Body of pancreas (tissue), 4 donors: ENCODE measurements at regions not wholly inside any gene's neighbourhood (a gene's known extent, or its start where the extent isn't known, plus 50 kb on each side); places are given as distances from the start of the nearest gene placed in this dataset.

Experiments used
- ATAC-seq: fragments of 150-250 bp; one replicate; pipeline ENCODE4 v1.9.1; 2016
- DNase-seq, 4 donors: peaks; one replicate each; pipeline ENCODE4 v3.0.0-alpha.2; 2019
- H3K27ac ChIP-seq, 4 donors: fragments of 200-600 bp; sonication (generic); 1 replicate in 3 of 4; 2 replicates in 1 of 4; pipeline versions ENCODE4 v1.5.1 to v1.6.1; 2016 to 2019; ENCODE audit warnings: mild to moderate bottlenecking in 1 of 4, mixed read lengths in 1 of 4, moderate library complexity in 1 of 4
- H3K27me3 ChIP-seq, 2 donors: fragments of 200-600 bp; sonication (generic); one replicate each; pipeline ENCODE4 v1.6.0; 2016; ENCODE audit warnings: mild to moderate bottlenecking in 1 of 2
- H3K36me3 ChIP-seq, 2 donors: fragments of 200-600 bp; sonication (generic); replicated peaks in 1 of 2; 2 replicates each; pipeline ENCODE4 v1.5.1; 2016; ENCODE audit warnings: low read depth in 2 of 2; ENCODE audit not compliant: insufficient read depth in 1 of 2
- H3K4me1 ChIP-seq: fragments of 200-600 bp; sonication (generic); one replicate; pipeline ENCODE4 v1.6.0; 2016
- H3K4me3 ChIP-seq, 2 donors: fragments of 200-600 bp; sonication (generic); 1 replicate in 1 of 2; 2 replicates in 1 of 2; pipeline ENCODE4 v1.5.1; 2016 to 2019
- H3K9me3 ChIP-seq, 3 donors: fragments of 200-600 bp; sonication (generic); 1 replicate in 2 of 3; 2 replicates in 1 of 3; pipeline ENCODE4 v1.5.1; 2016
- CTCF ChIP-seq, 7 experiments: fragments of 450-650 bp in 4 of 7; fragments of 200-600 bp in 3 of 7; sonication (generic) in 3 of 7; IDR thresholded peaks; one replicate each; pipeline ENCODE4 v1.5.1; 2016 to 2019; ENCODE audit warnings: antibody characterized with exemption in 7 of 7
- POLR2A ChIP-seq, 3 donors: fragments of 450-650 bp; IDR thresholded peaks; one replicate each; pipeline ENCODE4 v1.6.1; 2016; ENCODE audit warnings: antibody characterized with exemption in 3 of 3, mild to moderate bottlenecking in 2 of 3
- WGBS, 2 donors: methylation state at CpG; one replicate each; pipeline ENCODE4 v1.1.5; 2017; 5-methylcytosine and 5-hydroxymethylcytosine counted together
- intact Hi-C: fragments of 100-400 bp; cut with DNase I; formaldehyde crosslinking; loops from one replicate; pipeline ENCODE4 v1.15.1; 2023

GRCh38 chr3:193124861-193125260 lies 116.2 kb upstream of the PLAAT1 start:
- no peaks in the 10 kb centered on the region for H3K9me3 ChIP-seq
- 63 to 74% methylated on average over 9 of the region's 9 CpGs for WGBS, 2 donors
- H3K27me3 ChIP-seq, result no peaks in the 10 kb centered on the region
- H3K4me1 ChIP-seq, result no peaks in the 10 kb centered on the region
- H3K27ac ChIP-seq, result no peak overlapping the region
- intact Hi-C loops, result no loop called here
- no peaks in the 10 kb centered on the region for H3K36me3 ChIP-seq
- H3K4me3 ChIP-seq, result no peak overlapping the region
- no peak for TF ChIP-seq POLR2A (IDR thresholded peaks at IDR 0.05)
- no peak for TF ChIP-seq CTCF (IDR thresholded peaks at IDR 0.05)
- DNase-seq (no peak), ATAC-seq (no peak)

GRCh38 chr3:193129607-193130006 lies 111.4 kb upstream of the PLAAT1 start:
- H3K27me3 ChIP-seq, result no peaks in the 10 kb centered on the region
- ATAC-seq (no peak), DNase-seq (no peak)
- TF ChIP-seq CTCF (IDR thresholded peaks at IDR 0.05), result peak in 2 of 7 experiments; percentile 4 to 15
- TF ChIP-seq POLR2A (IDR thresholded peaks at IDR 0.05), result no peak
- H3K36me3 ChIP-seq, result no peaks in the 10 kb centered on the region
- H3K27ac ChIP-seq, result no peak overlapping the region
- H3K4me1 ChIP-seq, result no peaks in the 10 kb centered on the region
- H3K4me3 ChIP-seq, result no peak overlapping the region
- no peaks in the 10 kb centered on the region for H3K9me3 ChIP-seq
- intact Hi-C loops, result no loop called here
- 51 to 57% methylated on average over 4 of the region's 4 CpGs for WGBS, 2 donors

- no peak overlapping the region for H3K4me3 ChIP-seq
- ATAC-seq, result no peak
- H3K9me3 ChIP-seq, result no peaks in the 10 kb centered on the region
- intact Hi-C loops, result no loop called here
- H3K36me3 ChIP-seq, result no peaks in the 10 kb centered on the region
- no peak for TF ChIP-seq CTCF (IDR thresholded peaks at IDR 0.05)
- 76 to 87% methylated on average over 4 of the region's 4 CpGs for WGBS, 2 donors
- no peak for DNase-seq
- H3K4me1 ChIP-seq, result no peaks in the 10 kb centered on the region
- no peak overlapping the region for H3K27ac ChIP-seq
- no peaks in the 10 kb centered on the region for H3K27me3 ChIP-seq
Observed at GRCh38 chr3:193130576-193130975, 110.4 kb upstream of the PLAAT1 start.

- Histone ChIP-seq H3K27ac (no peak overlapping the region), H3K27me3 (no peaks in the 10 kb centered on the region), H3K4me3 (no peak overlapping the region), H3K4me1 (no peaks in the 10 kb centered on the region), H3K9me3 (no peaks in the 10 kb centered on the region), H3K36me3 (no peaks in the 10 kb centered on the region)
- intact Hi-C loops, result no loop called here
- DNase-seq, result no peak
- 46 to 56% methylated on average over 2 of the region's 2 CpGs for WGBS, 2 donors
- TF ChIP-seq POLR2A (IDR thresholded peaks at IDR 0.05) (no peak), CTCF (IDR thresholded peaks at IDR 0.05) (no peak)
- no peak for ATAC-seq
Observed at GRCh38 chr3:193132241-193132640, 108.8 kb upstream of the PLAAT1 start.

GRCh38 chr3:193132964-193133363 lies 108.1 kb upstream of the PLAAT1 start:
- intact Hi-C loops, result no loop called here
- no peaks in the 10 kb centered on the region for H3K27me3 ChIP-seq
- no peak overlapping the region for H3K27ac ChIP-seq
- 60 to 74% methylated on average over 4 of the region's 4 CpGs for WGBS, 2 donors
- H3K36me3 ChIP-seq, result no peaks in the 10 kb centered on the region
- DNase-seq (no peak), ATAC-seq (no peak)
- H3K9me3 ChIP-seq, result no peaks in the 10 kb centered on the region
- H3K4me1 ChIP-seq, result no peaks in the 10 kb centered on the region
- no peak overlapping the region for H3K4me3 ChIP-seq
- no peak for TF ChIP-seq CTCF (IDR thresholded peaks at IDR 0.05)
- TF ChIP-seq POLR2A (IDR thresholded peaks at IDR 0.05), result no peak
